HG03103 (cell line): ENCODE measurements at regions not wholly inside any gene's neighbourhood (a gene's known extent, or its start where the extent isn't known, plus 50 kb on each side); places are given as distances from the start of the nearest gene placed in this dataset.

ENCODE experiments used
- ATAC-seq: cut with Tn5 transposase; IDR thresholded peaks from one replicate; pipeline ENCODE4 v1.9.1; 2021; ENCODE audit warnings: low read depth; ENCODE audit not compliant: unreplicated experiment

GRCh38 chr11:97351939-97352338, 962.1 kb downstream of the JRKL start:
- no peak for ATAC-seq

- ATAC-seq = no peak
These were observed 964.2 kb downstream of the JRKL start for GRCh38 chr11:97354026-97354425.

- no peak for ATAC-seq
These were observed 964.8 kb downstream of the JRKL start for GRCh38 chr11:97354576-97354975.

- ATAC-seq = no peak
These were observed 965.4 kb downstream of the JRKL start for GRCh38 chr11:97355230-97355629.

- ATAC-seq = no peak
These were observed 966.3 kb downstream of the JRKL start for GRCh38 chr11:97356144-97356543.

- ATAC-seq = no peak
These were observed 969.2 kb downstream of the JRKL start for GRCh38 chr11:97359016-97359415.

- ATAC-seq = no peak
These were observed 972.1 kb downstream of the JRKL start for GRCh38 chr11:97361812-97362378.

- no peak for ATAC-seq
These were observed 973.5 kb downstream of the JRKL start for GRCh38 chr11:97363331-97363730.

- no peak for ATAC-seq
These were observed 974.2 kb downstream of the JRKL start for GRCh38 chr11:97364047-97364446.

GRCh38 chr11:97367406-97368083, 977.7 kb downstream of the JRKL start:
- no peak for ATAC-seq

- ATAC-seq = no peak
These were observed 999.5 kb downstream of the JRKL start for GRCh38 chr11:97389270-97389669.

GRCh38 chr11:97398246-97398645, 1008.4 kb downstream of the JRKL start:
- no peak for ATAC-seq

- no peak for ATAC-seq
These were observed 1019.3 kb downstream of the JRKL start for GRCh38 chr11:97409141-97409540.

GRCh38 chr11:97414801-97415200, 1025.0 kb downstream of the JRKL start:
- ATAC-seq = no peak

GRCh38 chr11:97419729-97420128, 1029.9 kb downstream of the JRKL start:
- no peak for ATAC-seq

- ATAC-seq = no peak
These were observed 1038.5 kb downstream of the JRKL start for GRCh38 chr11:97428247-97428790.

- ATAC-seq = no peak
These were observed 1041.1 kb downstream of the JRKL start for GRCh38 chr11:97430877-97431276.

- no peak for ATAC-seq
These were observed 1043.1 kb downstream of the JRKL start for GRCh38 chr11:97432926-97433325.

- no peak for ATAC-seq
These were observed 1055.7 kb downstream of the JRKL start for GRCh38 chr11:97445561-97445960.

GRCh38 chr11:97451441-97451840, 1061.6 kb downstream of the JRKL start:
- no peak for ATAC-seq

- ATAC-seq = no peak
These were observed 1065.2 kb downstream of the JRKL start for GRCh38 chr11:97454988-97455387.

GRCh38 chr11:97460091-97460490, 1070.3 kb downstream of the JRKL start:
- ATAC-seq = no peak
